ENCODE measurements at regions not wholly inside any gene's neighbourhood (a gene's known extent, or its start where the extent isn't known, plus 50 kb on each side); places are given as distances from the start of the nearest gene placed in this dataset.
A peak's percentile ranks its signal among the peaks of the same experiment; 100 is the strongest.

DNA sequence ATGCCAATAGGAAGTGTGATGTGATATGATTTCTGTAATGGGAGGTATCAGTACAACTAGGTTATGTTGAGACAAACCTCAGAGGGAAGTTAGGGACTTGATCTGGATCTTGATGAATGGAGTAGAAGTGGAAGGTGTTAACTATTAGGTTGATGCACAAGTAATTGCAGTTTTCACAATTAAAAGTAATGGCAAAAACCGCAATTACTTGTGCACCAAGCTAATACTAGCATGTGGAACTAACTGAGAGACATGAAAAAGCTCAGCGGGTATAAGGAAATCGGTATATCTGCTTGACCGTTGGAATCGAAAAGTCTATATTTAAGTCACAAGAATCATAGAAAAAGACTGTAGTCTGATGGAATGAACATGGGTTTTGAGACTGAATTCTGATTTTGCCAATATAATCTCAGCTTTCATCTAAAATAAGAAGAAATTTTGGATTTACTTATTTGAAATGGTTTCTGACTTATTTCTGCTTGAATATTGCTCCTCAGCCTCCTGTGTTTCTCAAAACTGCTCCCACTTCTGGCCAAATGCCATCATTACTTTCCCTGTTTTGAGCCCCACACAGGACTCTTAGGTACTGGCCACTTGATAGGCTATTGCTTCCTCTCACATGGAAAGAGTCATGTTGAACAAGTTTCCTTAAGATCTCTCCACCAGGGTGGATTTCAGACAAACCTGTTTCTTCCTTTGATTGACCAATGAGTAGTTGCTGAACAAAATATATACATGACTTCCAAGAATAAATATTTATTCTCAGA, 271.5 kb upstream of the COL8A1 start:
- H3K9ac ChIP-seq (ENCODE audit: insufficient read depth in 1 of 2, low read length in 2 of 2) = no peak overlapping the region
- no peaks in the 10 kb centered on the region for H3K9me3 ChIP-seq (ENCODE audit: control insufficient read depth in 4 of 4, insufficient read depth in 3 of 4, low read length in 3 of 4)
- TF ChIP-seq, protein P1, sequence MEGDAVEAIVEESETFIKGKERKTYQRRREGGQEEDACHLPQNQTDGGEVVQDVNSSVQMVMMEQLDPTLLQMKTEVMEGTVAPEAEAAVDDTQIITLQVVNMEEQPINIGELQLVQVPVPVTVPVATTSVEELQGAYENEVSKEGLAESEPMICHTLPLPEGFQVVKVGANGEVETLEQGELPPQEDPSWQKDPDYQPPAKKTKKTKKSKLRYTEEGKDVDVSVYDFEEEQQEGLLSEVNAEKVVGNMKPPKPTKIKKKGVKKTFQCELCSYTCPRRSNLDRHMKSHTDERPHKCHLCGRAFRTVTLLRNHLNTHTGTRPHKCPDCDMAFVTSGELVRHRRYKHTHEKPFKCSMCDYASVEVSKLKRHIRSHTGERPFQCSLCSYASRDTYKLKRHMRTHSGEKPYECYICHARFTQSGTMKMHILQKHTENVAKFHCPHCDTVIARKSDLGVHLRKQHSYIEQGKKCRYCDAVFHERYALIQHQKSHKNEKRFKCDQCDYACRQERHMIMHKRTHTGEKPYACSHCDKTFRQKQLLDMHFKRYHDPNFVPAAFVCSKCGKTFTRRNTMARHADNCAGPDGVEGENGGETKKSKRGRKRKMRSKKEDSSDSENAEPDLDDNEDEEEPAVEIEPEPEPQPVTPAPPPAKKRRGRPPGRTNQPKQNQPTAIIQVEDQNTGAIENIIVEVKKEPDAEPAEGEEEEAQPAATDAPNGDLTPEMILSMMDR (IDR thresholded peaks at IDR 0.05; ENCODE audit: control extremely low read depth, extremely low read depth) = no peak
- WGBS, 2 donors = 76 to 89% methylated on average over 5 of the region's 5 CpGs
- DNase-seq (peak in 2 of 3 donors; percentile 24 to 60), ATAC-seq (ENCODE audit: insufficient read depth, low FRiP score) (no peak)
- H3K27ac ChIP-seq (ENCODE audit: low read depth in 1 of 2, low read length in 1 of 2) = no peak overlapping the region
- H3K4me3 ChIP-seq = no peak overlapping the region
- H3K4me1 ChIP-seq (ENCODE audit: control insufficient read depth in 5 of 5, insufficient read depth in 5 of 5, low read length in 5 of 5) = no peaks in the 10 kb centered on the region
- H3K27me3 ChIP-seq (ENCODE audit: control insufficient read depth in 3 of 3, insufficient read depth in 3 of 3, low read length in 2 of 3) = no peaks in the 10 kb centered on the region
- no peaks in the 10 kb centered on the region for H3K36me3 ChIP-seq (ENCODE audit: control insufficient read depth in 4 of 4, insufficient read depth in 4 of 4, low read length in 4 of 4)

DNA sequence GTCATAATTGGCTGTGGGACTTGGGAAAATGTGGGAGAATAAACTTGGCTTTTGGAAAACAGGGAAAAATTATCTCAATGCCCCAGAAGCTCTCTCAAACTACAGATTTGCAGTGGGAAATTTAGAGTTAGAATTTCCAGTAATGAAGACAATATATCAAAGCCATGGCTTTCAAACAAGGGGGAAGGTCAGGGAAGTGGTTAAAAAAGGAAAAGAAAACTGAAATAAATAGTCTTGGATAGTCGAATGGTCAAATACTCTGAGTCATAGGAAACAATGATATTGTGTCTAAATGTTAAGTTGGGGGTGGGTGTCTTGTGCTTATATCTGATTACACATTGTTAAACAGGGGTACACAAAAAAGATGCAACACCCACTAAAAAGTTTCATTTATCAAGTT, 272.4 kb upstream of the COL8A1 start:
- ATAC-seq (ENCODE audit: insufficient read depth, low FRiP score) (no peak), DNase-seq (no peak)
- Histone ChIP-seq H3K27me3 (ENCODE audit: control insufficient read depth in 3 of 3, insufficient read depth in 3 of 3, low read length in 2 of 3) (no peaks in the 10 kb centered on the region), H3K9ac (ENCODE audit: insufficient read depth in 1 of 2, low read length in 2 of 2) (no peak overlapping the region), H3K4me3 (no peak overlapping the region), H3K27ac (ENCODE audit: low read depth in 1 of 2, low read length in 1 of 2) (no peak overlapping the region), H3K9me3 (ENCODE audit: control insufficient read depth in 4 of 4, insufficient read depth in 3 of 4, low read length in 3 of 4) (no peaks in the 10 kb centered on the region), H3K36me3 (ENCODE audit: control insufficient read depth in 4 of 4, insufficient read depth in 4 of 4, low read length in 4 of 4) (no peaks in the 10 kb centered on the region), H3K4me1 (ENCODE audit: control insufficient read depth in 5 of 5, insufficient read depth in 5 of 5, low read length in 5 of 5) (no peaks in the 10 kb centered on the region)
- TF ChIP-seq, protein P1 (IDR thresholded peaks at IDR 0.05; ENCODE audit: control extremely low read depth, extremely low read depth) = no peak
- 17 to 32% methylated on average over 1 of the region's 1 CpG for WGBS, 2 donors

DNA sequence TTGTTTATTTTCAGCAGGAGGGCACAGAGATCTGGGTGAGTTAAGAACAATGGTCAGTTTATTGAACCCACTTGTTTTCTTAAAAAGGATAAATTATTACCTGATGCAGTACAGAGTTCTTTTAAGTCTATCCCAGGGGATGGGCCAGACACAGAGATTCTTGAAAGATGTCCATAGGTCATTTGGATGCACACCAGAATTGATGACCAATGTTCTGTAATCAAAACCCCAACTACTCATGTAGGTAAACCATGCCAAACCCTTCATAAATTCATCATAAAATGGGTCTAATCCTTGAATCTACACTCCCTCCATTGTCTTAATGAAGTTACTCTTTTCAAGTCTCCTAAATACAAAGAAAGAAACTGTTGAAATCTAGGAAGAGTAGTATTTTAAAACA, 273.0 kb upstream of the COL8A1 start:
- no peak for ATAC-seq (ENCODE audit: insufficient read depth, low FRiP score)
- Histone ChIP-seq H3K4me3 (no peak overlapping the region), H3K9ac (ENCODE audit: insufficient read depth in 1 of 2, low read length in 2 of 2) (no peak overlapping the region), H3K27me3 (ENCODE audit: control insufficient read depth in 3 of 3, insufficient read depth in 3 of 3, low read length in 2 of 3) (no peaks in the 10 kb centered on the region), H3K9me3 (ENCODE audit: control insufficient read depth in 4 of 4, insufficient read depth in 3 of 4, low read length in 3 of 4) (no peaks in the 10 kb centered on the region), H3K27ac (ENCODE audit: low read depth in 1 of 2, low read length in 1 of 2) (no peak overlapping the region), H3K36me3 (ENCODE audit: control insufficient read depth in 4 of 4, insufficient read depth in 4 of 4, low read length in 4 of 4) (no peaks in the 10 kb centered on the region), H3K4me1 (ENCODE audit: control insufficient read depth in 5 of 5, insufficient read depth in 5 of 5, low read length in 5 of 5) (no peaks in the 10 kb centered on the region)
- TF ChIP-seq, protein P1 (IDR thresholded peaks at IDR 0.05; ENCODE audit: control extremely low read depth, extremely low read depth) = no peak
- no peak for DNase-seq

DNA sequence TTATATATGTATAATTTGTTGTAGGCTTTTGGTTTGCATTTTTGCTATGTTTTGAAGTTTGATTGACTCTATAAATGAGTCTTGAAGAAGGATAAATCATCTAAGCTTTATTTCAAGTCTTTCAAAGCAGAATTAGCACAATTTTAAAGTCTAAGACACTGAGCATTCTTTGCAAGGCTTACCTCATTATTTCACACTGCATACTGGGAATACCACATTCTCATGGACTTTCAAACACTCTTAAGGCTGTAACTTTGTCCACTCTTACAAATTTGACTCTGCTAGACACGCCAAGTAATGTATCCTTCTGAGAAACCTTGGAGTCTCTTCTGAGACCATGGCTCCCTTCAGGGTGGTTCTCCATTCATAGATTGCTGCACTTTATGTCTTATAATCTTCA, 281.3 kb upstream of the COL8A1 start:
- ATAC-seq (ENCODE audit: insufficient read depth, low FRiP score) (no peak), DNase-seq (no peak)
- no peaks in the 10 kb centered on the region for H3K36me3 ChIP-seq (ENCODE audit: control insufficient read depth in 4 of 4, insufficient read depth in 4 of 4, low read length in 4 of 4)
- TF ChIP-seq, protein P1 (IDR thresholded peaks at IDR 0.05; ENCODE audit: control extremely low read depth, extremely low read depth) = no peak
- no peak overlapping the region for H3K27ac ChIP-seq (ENCODE audit: low read depth in 1 of 2, low read length in 1 of 2)
- H3K4me1 ChIP-seq (ENCODE audit: control insufficient read depth in 5 of 5, insufficient read depth in 5 of 5, low read length in 5 of 5) = no peaks in the 10 kb centered on the region
- no peak overlapping the region for H3K9ac ChIP-seq (ENCODE audit: insufficient read depth in 1 of 2, low read length in 2 of 2)
- H3K27me3 ChIP-seq (ENCODE audit: control insufficient read depth in 3 of 3, insufficient read depth in 3 of 3, low read length in 2 of 3) = no peaks in the 10 kb centered on the region
- H3K4me3 ChIP-seq = no peak overlapping the region
- H3K9me3 ChIP-seq (ENCODE audit: control insufficient read depth in 4 of 4, insufficient read depth in 3 of 4, low read length in 3 of 4) = peaks cover 0 to 4% (median 0%) of the 10 kb centered on the region in 4 donors
- WGBS, 2 donors = 73 to 75% methylated on average over 1 of the region's 1 CpG

Data from lung (tissue), 11 donors.